Thyroid gland (tissue), 4 donors: ENCODE measurements at regions not wholly inside any gene's neighbourhood (a gene's known extent, or its start where the extent isn't known, plus 50 kb on each side); places are given as distances from the start of the nearest gene placed in this dataset.

Source experiments
- POLR2A ChIP-seq, 2 donors: fragments of 450-650 bp; IDR thresholded peaks; one replicate each; pipeline ENCODE4 v1.6.1; 2017; ENCODE audit warnings: antibody characterized with exemption in 2 of 2, mild to moderate bottlenecking in 2 of 2, moderate library complexity in 1 of 2
- TF ChIP-seq, protein P1 (sequence below), 6 experiments: fragments of 200-600 bp in 3 of 6; fragments of 450-650 bp in 3 of 6; sonication (generic) in 3 of 6; IDR thresholded peaks; one replicate each; pipeline ENCODE4 v1.5.1; 2016 to 2019; ENCODE audit warnings: antibody characterized with exemption in 6 of 6, mild to moderate bottlenecking in 2 of 6, inconsistent platforms in 1 of 6, moderate library complexity in 1 of 6

DNA sequence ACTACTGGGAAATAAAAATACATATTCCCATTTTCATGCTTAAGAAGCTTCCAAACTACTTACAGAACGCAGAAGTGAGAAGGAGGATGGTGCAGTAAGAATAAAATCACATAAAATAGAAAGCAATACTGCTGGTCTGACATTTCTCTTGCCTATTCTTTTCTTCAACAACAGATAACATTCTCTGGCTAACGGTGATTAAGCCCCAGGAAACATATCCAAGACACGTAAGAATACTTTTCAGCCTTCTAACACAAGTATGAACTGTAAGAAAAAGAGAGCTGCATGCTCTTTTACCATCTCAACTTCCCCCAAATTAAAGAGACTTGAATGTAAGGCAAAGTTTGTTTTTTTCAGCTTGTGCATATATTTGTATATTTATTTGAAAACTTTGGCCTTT is 156.1 kb upstream of the TARS1 start:
- TF ChIP-seq POLR2A (IDR thresholded peaks at IDR 0.05) = no peak
- TF ChIP-seq, protein P1, sequence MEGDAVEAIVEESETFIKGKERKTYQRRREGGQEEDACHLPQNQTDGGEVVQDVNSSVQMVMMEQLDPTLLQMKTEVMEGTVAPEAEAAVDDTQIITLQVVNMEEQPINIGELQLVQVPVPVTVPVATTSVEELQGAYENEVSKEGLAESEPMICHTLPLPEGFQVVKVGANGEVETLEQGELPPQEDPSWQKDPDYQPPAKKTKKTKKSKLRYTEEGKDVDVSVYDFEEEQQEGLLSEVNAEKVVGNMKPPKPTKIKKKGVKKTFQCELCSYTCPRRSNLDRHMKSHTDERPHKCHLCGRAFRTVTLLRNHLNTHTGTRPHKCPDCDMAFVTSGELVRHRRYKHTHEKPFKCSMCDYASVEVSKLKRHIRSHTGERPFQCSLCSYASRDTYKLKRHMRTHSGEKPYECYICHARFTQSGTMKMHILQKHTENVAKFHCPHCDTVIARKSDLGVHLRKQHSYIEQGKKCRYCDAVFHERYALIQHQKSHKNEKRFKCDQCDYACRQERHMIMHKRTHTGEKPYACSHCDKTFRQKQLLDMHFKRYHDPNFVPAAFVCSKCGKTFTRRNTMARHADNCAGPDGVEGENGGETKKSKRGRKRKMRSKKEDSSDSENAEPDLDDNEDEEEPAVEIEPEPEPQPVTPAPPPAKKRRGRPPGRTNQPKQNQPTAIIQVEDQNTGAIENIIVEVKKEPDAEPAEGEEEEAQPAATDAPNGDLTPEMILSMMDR (IDR thresholded peaks at IDR 0.05) = no peak
